ENCODE measurements at regions not wholly inside any gene's neighbourhood (a gene's known extent, or its start where the extent isn't known, plus 50 kb on each side); places are given as distances from the start of the nearest gene placed in this dataset.

DNA sequence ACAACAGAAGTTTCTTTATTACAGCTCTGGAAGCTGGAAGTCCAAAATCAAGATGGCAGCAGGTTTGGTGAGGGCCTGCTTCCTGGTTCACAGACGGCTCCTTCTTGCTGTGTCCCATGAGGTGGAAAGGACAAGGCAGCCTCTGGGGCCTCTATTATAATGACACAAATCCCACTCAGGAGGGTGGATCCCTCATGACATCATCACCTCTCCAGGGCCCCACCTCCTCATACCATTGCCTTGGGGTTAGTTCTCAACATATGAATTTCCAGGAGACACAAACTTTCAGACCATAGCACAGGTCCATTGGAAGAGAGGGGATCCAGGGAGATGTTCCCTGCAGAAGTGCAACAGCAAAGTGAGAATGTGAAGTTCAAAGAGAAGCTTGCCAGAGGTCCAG is 202.8 kb downstream of the TFCP2L1 start:
- DNase-seq: no peak

DNA sequence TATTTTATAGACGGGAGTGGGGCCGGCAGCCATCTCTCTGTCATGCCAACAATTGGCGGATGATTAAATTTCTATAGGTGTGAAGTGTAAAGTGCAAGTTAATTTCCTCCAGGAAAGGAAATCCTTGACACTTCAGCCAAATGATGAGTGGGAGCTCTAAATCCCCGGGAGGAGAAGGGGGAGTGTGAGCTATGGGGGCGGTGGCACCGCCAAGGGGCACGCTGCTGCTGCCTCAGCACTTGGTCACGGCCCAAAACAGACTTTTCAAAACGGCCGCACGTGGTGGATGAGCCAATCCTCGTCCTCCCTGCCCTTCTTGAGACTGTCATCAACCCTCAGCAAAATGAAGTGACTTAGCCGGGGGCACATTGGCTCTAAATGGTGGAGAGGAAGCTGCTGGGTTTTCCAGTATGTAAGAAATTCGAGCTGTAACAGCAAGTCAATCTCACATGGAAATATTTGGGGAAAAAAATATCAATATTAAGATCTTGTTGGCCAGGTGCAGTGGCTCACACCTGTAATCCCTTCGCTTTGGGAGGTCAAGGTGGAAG is 200.8 kb downstream of the TFCP2L1 start:
- DNase-seq: no peak

GRCh38 chr2:121085801-121086200 is 199.2 kb downstream of the TFCP2L1 start:
- DNase-seq: no peak

DNA sequence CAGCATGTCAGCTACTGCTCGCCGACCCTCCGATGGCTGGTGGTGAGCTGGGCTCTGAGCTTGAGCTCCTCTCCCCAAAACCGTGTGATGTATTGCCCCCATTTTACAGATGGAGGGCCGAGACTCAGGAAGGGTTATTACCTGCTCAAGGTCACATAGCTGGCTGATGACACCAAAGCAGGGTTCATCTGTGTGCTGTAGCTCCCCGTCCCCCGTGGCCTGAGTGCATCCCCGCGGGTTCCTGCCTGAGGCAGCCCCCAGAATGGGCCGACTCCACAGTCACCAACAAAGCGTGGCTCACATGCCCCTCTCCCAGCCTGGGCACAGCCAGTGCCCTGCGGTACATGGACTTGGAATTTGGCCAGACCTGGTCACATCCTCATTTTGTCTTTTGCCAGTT is 198.6 kb downstream of the TFCP2L1 start:
- DNase-seq: no peak

DNA sequence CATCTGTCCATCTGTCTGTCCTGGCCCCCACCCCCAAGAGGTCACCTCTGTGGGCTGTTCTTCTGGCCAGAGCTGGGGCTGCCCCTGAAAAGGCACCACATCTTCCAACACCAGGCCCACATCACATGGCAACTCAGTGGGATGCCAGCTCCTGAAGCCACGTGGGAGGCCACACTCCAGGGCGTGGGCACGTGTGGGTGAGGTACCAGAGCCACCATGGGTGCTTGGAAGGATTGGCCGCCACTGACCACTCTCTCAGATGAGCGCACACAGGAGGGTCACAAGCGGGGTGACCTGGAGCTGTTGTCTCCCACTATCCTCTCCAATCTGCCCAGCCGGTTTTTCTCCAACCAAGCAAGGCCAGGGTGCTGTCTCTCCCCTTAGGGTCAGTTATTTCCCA is 197.9 kb downstream of the TFCP2L1 start:
- no peak for DNase-seq

GRCh38 chr2:121088251-121089165 is 196.5 kb downstream of the TFCP2L1 start:
- DNase-seq: no peak

- no peak for DNase-seq
Observed at GRCh38 chr2:121089166-121089510, 195.9 kb downstream of the TFCP2L1 start.

DNA sequence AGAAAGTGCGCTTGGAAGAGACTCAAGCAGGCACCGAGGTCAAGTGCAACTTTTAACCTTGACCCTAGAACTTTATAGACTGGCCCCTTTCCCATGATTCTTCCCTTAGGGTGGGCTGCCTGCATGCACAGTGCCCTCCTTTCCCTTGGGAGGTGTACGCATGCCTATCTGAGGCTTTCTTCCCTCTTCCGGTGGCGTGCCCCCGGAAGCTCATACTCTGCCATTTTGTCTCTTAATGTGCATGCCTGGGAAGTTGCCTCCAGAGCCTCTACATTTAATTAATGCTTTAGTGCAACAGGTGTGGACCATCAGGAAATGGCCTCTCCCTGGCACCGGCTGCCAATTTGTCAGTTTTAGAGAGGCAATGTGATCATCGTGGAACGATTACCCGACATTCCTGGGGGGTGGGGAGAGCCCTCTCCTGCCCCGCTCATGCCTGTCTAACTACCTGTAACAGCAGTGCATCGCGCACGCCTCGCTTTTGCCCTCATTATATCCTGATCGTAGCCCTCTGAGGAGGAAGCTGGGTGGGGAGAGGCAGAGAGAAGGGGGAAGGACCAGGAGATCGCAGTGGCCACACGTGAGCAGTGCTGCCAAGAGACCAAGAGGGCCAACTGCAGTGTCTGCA is 194.8 kb downstream of the TFCP2L1 start:
- DNase-seq: no peak

DNA sequence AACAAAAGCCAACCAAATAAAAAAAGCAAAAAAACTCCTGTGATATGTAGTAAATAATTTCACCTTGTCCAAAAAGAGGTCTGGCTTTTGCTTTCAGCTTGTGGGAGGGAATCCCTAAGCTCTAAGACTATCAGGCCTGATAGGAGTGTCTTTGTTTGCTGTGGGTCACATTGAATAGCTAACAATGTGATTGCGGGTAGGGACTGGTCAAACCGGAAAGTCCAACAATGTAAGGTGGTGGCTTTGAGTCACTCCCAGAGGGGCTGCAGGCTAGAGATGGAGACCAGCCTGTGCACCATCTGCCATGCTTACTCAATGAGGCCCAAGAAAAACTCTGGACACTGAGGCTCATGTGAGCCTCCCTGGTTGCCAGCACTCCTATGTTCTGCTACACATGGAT is 192.9 kb downstream of the TFCP2L1 start:
- peak in 1 of 2 experiments; percentile 17 for DNase-seq

- DNase-seq: no peak
Observed at GRCh38 chr2:121093692-121094091, 191.3 kb downstream of the TFCP2L1 start.

GRCh38 chr2:121094101-121094500 is 190.9 kb downstream of the TFCP2L1 start:
- DNase-seq: no peak

DNA sequence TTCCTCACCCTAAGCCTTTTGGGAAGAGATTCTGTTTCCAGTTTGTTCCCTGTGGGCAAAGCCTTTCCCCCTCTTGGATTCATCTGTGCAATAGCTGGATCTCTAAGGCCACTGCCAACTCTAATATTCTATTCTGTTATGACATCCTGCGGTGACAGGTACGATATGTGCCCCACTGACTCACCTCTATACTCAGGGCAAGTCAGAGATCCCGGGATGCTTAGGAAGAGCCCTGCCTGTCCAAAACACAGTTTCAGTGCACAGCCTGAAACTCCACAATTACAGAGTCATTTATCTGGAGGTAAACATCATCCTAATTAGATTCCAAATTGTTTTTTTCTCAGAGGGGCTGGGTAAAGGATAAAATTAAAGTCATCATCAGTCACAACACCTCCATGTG is 190.2 kb downstream of the TFCP2L1 start:
- DNase-seq: no peak

GRCh38 chr2:121095257-121096080 is 189.5 kb downstream of the TFCP2L1 start:
- peak; percentile 49 to 88 for DNase-seq

DNA sequence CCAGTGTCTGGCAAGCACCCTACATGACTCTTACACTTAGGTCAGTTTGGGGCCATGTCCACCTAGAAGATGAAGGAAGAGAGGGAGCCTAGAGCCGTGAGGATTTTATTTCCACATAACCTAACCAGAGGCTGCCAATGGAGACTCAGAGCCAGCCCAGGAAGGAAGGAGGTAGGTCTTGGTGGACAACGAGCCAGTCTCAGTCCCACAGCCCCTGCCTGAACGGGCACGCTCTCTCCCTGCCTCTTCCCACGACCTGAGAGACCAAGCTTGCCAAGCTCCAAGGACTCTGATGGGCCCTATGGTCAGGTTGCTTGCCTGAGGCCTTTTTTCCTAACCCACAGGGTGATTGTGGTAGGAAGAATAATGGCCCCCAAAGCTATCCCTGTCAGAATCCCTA is 188.4 kb downstream of the TFCP2L1 start:
- no peak for DNase-seq

- no peak for DNase-seq
Observed at GRCh38 chr2:121098556-121098955, 186.4 kb downstream of the TFCP2L1 start.

DNA sequence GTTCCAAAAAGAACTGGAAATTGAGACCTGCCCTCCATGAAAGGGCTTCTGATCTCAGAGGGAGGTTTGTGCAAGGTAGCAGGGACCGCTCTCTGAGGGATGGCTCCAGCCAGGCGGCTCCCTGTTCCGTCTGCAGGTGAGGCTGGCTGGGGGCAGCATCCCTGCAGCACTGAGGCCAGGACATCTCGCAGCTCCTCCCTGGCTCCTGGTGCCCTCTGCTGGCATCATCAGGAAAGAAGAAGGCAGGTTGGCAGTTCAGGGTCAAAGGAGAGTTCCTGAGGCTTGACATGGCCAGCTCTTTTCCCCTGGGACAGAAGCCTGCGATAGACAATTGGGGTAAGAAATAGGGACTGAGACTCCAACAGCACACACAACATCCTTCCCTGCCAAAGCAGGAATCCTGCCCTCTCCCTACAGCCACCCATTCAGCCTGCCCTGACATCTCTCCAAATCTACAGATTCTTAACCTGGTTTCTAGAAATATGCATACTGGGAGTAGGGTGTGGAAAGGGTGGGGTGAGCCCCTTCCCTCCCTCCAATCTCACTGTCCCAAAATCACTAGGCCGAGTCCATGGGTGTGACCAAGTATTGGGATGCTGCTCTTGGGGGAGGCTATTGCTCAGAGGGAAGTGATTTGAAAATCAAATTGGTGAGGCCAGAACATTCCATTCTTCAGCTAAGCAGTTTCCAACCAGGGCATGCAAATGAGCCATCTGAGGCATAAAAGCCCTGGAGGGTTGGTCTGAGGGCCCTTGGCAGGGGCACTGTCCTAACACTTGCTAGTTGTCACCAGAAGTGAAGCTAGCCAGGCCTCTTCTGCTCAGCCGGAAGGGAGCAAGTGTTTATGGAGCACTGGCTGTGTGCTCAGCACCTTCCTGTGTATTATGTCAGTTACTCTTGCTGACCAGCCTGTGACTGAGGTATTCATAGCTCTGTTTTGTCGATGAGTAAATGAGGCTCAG is 185.4 kb downstream of the TFCP2L1 start:
- DNase-seq: peak; percentile 54 to 86

DNA sequence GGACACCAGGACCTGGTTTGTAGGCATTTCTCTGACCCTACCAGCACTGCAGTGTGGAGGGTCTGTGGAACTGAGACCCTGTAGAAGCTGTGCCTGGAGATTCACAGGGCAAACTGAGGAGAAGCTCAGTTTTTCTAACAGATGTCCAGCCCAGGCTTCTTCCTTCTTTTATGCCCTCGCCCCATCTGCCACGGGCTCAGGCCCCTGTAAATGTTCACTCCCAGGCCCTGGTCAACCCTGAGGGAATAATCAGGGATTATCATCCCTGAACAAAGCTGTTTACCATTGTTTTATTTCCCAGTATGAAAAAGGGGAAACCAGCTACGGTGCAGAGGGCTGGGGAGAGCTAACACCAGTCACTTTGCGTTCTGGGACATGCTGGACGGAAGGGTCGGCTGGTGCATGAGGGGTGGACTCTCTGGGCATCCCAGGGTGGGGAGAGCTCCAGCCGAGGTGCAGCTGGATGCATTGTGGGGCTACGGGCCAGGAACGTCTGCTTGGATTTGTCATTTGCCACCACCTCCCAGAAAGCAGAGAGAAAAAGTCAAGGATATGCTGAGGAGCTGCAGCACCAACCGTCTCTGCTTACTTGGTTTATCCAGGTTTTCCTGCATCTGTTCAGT is 183.8 kb downstream of the TFCP2L1 start:
- no peak for DNase-seq

- DNase-seq: no peak
Observed at GRCh38 chr2:121102941-121103340, 182.1 kb downstream of the TFCP2L1 start.

- no peak for DNase-seq
Observed at GRCh38 chr2:121103960-121104359, 181.0 kb downstream of the TFCP2L1 start.

DNA sequence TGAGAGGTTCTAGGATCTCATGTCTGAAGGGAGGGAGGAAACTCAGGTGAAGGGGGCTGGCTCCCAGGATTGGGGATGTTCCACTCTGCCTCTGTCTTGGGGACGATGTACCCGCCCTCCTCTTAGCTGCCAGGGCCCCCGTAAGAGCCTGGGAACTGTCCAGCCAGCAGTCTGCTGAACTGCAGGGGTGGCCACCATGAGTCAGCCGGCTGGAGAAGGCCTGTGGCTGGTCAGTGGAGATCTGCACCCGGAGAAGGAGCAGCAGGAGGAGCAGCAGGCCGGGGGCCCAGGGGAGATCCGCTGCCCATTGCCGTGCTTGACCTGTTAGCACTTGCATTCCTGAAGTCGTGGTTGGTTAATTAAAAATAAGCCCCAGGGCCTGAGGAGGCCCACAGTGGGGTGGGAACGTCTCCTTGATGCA is 180.3 kb downstream of the TFCP2L1 start:
- DNase-seq: no peak

DNA sequence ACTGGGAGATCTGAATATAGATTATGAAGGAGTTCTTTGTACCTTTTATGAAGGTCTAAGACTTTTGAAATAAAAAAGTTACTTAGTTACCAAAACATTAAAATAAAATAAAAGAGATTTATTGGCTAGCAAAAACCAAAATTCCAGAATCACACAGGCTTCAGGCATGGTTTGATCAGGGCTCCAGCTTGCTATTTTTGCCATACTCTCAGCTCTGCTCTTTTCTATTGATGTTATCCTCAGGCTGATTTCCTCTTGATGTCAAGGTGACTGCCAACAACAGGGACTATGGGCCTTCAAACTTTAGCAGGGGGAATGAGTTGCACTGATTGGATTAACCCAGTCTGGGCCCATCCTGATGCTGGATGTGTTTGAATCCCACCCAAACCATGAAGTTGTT is 174.1 kb downstream of the TFCP2L1 start:
- DNase-seq: no peak

DNA sequence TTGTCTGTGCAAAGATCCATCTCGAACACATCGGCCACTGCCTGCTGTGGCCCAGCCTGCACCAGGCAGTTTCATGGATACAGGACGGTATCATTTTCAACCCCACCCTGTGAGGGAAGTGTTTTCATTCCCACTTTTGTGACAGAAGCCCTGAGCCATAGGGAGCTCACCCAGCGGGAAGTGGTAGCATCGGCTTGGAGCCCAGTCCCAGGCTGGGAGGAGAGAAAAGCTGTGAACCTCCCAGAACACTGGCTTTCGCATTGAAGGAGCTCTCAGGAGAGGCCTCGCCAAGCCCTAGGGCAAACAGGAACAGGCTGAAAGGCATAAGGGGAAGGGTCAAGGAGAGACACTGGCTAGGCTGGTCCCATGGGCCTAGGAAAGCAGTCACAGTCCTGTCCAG is 166.1 kb downstream of the TFCP2L1 start:
- no peak for DNase-seq

Data from NCI-H526 (cell line).